NCI-H1436 treated with DMSO at 0.1 percent for 48 hours (cell line): ENCODE measurements at regions not wholly inside any gene's neighbourhood (a gene's known extent, or its start where the extent isn't known, plus 50 kb on each side); places are given as distances from the start of the nearest gene placed in this dataset.
A peak's percentile ranks its signal among the peaks of the same experiment; 100 is the strongest.

Experiments used
- DNase-seq: peaks from one replicate; lab custom pipeline; 2025; lab: John Stamatoyannopoulos, UW

DNA sequence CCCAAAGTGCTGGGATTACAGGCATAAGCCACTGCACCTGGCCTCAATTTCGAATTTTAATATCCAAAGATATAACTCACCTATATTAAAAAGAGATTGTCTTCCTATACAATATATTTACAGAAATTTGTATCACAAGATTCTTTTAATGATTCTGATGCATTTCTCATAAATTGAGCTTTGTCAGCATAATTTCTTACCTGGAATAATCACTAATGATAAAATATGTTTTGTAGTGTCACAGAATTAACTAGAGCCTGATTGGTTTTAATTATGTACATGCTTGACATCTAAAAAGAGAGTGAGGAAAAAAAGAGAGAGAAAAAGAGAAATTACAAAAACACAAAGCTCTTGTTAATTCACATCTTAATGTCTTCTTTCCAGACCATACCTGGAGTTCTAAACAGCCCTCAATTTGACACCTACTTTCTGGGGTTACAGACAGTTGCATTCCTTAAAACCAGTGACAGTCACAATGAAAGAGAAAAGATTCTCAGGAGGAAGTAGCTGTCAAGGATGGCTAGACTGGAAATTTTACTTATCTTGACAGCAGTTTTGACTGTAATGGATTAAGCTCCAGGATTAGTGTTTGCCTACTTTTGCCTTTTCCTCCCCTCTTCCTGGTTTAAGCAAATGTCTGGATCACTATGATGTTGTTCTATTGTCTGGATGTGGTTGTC lies 214.4 kb downstream of the SPRY2 start:
- no peak for DNase-seq

DNA sequence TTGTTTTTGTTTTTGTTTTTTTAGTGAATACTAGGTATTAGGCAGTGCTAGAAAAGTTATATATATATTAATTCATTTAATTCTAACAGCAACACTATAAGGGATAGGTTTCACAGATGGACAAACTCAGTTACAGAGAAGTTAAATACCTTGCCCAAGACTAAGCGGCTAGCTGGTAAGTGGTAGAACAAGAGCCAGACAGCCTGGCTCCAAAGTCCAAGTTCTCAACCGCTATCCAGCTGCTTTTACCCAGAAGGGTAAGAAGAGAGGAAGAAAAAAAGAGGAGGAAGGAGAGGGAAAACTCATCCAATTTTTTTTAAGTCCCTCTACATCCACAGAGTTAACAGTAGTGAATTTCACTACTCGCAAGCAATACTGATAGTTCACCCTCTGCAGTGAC lies 217.0 kb downstream of the SPRY2 start:
- no peak for DNase-seq

DNA sequence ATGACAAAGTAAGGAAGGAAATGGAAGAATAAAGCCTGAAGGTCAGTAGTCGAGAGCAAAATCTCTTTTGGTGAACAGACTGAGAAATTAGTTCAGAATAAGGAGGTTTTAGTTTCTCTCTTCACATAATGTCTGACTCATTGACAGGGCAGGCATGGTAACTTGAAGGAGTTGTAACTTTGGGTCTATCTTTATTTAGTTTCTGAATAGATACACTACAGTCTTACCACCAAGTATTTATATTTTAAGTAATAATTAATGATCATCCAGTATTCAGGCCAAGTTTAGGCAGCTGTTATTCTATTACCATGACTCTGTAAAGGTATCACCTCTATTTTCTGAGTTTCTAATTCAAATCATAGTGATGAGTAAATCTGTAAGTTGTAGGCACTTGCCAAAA lies 219.9 kb downstream of the SPRY2 start:
- no peak for DNase-seq

DNA sequence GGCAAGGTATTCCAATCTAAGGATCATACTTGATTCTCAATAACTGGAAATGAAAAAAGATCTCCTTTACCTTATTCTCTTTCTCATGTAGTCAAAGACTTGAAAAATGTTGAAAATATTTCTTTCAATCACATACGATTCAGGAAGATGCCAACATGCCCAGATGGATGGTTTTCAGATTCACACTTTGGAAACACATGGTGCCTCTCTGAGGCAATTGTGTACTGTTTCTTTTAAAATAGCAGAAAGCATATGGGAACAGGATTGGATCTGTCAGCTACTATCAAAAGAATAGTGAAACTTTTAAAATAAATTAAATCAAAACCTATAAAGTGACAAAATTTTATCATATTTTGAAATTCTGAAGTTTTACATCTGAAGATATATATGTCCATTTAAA lies 222.4 kb downstream of the SPRY2 start:
- DNase-seq = no peak

DNA sequence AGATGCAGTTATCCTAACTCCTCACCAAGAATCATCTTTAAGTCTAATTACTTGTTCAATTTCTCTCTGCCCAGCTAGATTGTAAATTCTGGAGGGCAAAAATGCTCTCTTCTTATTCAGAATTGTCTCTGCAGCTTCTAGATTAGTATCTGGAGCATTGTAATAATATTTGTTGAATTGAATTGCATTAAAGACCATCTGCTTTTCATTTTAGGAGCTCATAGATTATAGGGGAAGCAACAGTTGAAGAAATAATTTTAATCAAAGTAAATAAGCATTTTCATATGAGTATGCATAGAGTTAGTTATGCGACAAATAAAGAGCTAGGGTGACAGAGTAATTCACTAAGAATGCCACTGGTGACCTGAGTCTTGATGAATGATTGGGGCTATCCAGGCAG lies 222.8 kb downstream of the SPRY2 start:
- no peak for DNase-seq

DNA sequence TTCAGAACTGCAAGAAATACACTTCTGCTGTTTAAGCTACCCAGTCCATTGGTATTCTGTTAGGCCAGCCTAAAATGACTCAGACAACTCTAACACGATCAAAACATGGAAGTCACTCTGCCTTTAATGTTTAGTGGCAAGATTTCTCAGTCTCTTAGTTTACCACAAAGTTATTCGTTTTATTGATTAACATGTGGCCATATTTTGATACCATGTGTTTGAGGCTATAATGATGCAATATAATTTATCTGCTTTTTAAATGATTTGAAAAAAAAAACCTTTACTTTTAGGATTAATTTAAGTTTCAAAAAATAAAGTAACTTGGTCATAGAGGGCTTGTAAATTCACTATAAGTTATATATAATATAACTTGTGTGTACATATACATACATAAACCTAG lies 223.4 kb downstream of the SPRY2 start:
- no peak for DNase-seq

DNA sequence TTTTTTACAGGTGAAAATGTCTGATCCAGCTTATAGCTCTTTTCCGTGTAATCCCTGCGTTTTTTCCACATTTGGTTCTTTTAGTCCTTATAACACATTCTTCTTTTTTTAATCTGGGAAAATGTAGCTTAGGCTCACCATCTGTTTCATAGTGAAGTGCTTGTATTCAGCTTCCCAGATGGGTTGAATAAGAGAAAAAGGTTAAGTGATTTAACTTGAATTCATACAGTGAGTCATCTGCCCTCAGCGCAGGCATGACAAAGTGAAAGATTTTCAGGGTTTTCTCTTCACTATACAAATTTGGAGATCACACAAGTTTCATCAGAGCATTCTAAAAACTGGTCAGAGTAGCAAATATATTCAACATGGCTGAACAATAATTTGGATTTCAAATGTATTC lies 224.8 kb downstream of the SPRY2 start:
- DNase-seq = no peak

DNA sequence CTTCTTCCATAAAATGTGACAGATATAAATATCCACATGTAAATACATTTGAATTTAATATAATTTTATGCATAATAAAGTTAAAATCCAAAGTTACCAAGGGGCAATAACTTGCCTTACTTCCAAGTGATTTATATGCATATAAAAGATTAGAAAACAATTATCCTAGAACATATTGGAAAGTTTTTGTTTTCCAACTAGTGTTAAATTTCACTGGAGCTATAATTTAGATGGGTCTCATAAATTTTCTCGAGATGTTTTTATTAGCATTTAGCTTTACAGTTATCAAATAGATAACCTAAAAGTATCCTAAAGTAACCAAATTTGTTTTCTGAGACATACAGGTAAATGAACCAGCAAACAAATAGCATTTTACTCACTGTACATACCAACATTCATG lies 225.3 kb downstream of the SPRY2 start:
- no peak for DNase-seq

DNA sequence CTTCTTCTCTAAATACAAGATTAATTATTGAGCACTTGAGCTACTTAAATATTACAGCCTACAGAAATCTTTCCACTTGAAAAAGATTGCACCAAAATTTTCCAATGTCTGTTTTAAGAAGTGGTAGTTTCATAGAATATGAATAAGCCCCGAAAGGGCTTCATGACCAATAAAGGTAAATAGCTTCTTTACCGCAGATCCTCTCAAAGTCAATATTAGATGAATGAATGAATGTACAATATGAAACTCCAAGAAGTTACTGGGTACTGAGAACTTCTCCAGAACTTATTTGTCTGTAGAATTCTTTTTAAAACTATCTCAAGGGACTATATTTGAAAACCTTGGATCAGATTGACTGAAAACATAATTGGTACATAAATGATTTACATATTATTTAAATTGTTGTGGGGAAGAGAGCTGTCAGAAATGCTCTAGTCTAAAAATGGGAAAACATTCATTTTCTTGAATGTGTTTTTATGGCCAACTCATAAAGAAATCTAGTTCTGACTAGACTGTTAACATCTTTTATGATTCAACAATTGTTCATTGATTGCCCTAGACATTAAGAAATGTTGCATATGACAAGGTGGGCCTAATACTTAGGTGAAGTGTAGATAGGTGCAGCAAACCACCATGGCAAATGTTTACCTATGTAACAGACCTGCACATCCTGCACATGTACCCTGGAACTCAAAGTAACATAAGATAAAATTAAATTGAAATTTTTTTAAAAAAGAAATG lies 227.0 kb downstream of the SPRY2 start:
- DNase-seq = no peak

DNA sequence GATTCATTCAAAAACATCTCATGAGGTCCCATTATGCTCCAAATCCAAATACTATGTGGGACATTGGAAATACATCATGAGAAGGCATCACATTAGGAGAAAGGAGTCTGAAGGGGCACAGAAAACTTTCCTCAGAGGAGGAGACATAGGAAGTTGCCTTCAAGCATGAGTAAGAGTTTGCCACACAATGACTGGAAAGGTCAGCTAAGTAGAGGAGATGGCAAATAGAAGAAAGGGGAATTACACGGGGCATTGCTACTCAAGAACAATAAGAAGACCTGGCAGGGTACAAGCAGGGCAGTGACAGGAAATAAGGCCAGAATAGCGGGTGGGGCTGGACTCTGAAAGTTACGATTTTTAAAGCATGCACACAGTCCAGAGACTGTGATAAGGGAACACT lies 231.6 kb downstream of the SPRY2 start:
- no peak for DNase-seq

DNA sequence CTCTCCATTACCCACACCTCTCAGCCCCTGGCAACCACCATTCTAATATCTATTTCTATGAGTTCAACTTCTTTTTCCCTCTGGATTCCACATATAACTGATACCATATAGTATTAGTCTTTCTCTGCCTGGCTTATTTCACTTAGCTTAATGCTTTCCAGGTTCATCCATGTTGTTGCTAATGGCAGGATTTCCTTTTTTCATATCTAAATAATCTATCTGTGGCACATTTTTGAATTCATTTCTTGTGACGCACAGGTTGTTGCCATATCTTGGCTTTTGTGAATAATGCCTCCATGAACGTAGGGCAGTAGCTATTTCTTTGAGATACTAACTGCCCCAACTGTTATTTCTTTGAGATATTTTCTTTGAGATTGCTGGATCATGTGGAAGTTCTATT lies 235.6 kb downstream of the SPRY2 start:
- no peak for DNase-seq

DNA sequence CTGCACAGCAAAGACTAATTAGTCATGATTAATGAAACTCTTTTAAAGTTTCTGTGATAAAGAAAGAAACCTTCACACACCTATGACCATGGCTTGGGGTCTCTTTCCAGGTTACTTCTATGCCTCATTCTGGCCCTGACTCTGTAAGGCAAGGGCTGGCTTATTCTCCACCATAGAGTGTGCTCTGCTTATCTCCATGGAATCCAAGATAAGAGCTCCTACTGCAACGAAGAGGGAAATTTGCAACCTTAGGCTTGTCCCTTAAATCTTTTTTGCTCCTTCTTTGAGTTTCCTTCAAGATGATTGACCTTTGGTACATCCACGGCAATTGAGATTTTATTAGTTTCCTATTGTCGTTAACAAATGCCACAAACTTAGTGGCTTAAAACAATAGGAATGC lies 239.9 kb downstream of the SPRY2 start:
- DNase-seq = no peak

DNA sequence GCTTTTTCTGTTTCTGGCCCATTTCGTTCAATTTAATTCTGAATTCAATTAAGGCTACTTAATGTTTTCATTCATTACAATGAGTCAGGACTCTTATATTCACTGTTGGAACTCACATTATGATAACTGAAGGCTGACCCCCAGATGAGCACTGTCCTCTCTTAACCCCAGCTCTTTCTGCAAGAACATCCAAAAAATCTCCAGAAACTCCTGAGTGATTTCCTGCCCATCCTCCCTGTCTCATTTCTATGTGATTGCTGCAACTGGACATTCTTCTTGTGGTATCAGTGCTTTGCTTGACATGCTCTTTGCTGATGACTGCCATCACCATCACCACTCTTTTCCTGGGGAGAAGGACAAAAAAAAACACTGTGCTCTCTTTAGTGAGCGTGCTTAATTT lies 240.3 kb downstream of the SPRY2 start:
- no peak for DNase-seq

DNA sequence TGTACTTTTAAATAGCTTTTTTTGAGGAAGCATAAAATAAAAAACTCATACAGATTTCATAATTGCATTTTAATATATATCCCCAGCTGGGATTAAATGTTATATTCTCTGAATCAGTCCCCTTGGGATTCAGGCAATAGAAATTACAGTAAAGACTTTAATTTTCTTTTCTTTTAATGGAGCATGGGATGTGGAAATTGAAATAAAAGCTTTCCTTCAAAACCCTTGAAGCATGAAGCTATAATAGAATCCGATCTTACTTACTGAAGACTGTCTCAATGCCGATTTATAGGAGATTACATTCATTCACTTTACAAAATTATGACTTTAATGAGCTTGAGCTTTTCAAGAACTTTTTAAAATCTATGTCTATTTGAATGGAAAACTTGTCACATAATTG lies 243.4 kb downstream of the SPRY2 start:
- no peak for DNase-seq

DNA sequence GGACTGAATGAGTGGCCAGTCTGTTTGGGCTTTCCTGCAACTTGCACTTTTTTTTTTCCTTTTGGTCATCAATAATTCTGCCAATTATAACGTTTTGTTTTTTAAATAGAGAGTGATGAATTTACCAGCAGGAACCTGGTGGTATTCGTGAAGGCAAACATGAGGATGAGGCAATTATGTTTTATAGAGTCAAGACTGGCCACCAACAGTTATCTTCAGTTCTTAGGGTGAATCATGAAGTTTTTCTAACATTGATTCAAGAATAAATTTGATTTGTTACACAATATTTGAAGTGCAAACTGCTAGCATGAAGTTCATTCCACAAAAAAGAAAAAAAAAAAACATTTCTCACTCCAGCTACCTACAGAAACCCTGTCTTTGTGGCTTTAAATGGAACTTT lies 244.5 kb downstream of the SPRY2 start:
- DNase-seq = no peak

DNA sequence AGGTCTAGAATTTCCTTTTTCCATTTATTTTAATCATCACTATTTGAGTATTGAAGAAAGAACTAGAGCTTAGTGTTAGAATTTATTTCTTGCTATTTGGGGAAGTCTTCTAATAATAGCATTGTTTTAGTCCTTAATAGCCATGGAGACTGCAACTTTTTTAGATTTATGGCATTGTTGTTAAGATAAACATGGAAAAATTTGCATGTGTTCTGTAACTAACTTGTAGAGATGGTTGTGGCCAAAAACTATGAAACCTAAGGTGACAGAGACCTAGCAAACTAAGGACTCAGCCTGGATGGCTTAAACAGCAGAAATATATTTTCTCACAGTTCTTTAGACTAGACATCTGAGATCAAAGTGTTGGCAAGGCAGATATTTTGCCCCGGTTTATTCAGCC lies 246.4 kb downstream of the SPRY2 start:
- DNase-seq = no peak

DNA sequence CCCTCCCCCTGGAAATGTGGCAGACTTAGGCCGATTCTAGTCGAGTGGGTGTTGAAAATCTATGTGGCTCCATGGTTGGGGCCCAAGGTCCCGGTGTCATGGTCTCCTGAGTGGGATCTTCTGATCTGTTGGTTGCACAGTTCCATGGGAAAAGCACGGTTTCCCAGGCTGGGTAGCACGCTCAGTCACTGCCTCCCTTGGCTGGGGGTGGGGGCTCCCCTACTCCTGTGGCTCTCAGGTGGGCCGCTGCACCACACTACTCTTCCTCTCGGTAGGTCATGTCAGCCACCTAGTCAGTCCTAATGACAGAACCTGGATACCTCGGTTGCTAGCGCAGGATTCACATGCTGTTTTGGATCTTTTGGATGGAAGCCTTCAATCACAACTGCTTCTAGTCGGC lies 247.0 kb downstream of the SPRY2 start:
- no peak for DNase-seq

DNA sequence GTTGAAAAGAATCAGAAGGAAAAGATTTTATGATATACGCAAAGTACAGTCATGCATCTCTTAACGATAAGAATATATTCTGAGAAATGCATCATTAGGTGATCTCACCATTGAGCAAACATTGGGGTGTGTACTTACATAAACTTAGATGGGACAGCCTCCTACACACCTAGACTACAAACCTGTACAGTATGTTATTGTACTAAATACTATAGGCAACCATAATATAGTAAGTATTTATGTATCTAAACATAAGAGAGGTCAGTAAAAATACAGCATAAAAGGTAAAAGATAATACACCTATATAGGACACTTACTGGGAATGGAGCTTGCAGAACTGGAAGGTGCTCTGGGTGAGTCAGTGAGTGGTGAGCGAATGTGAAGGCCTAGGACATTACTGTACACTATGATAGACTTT lies 254.6 kb downstream of the SPRY2 start:
- no peak for DNase-seq

DNA sequence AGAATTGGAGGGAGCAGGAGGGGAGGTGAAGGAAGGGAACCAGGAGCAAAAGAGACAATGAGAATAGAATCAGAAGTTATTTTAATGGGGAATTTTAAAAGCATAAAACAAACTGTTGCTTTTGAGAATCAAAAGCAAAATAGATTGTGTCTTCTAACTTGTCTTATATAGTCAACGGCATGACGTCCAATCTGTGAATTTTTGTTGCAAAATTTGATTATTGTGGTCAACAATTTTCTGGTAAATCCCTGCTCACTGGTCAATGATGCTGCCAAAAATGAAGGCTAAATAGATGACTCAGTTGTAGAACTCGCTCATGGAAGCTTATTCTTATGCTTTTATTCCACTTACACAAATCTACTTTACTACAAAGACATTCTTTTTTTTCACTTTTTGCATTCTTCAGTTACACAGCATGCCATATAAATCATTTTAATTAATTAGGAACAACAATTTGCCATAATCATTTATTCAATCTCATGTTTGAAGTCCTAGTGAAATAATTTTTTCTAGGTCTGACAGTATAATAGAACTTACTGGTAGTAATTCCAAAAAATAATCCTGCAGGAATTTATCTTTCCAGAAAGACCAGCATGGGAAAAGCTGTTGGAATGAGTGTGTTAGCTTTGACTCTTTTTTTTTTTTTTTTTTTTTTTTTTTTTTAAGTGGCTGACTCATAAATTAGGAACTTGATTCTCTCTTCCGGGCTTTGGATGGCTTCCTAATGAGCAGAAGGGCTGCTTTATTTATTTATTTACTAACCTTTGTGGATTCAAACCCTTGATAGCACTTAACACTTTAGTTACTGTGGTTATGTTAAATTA lies 256.9 kb downstream of the SPRY2 start:
- peak; percentile 18 for DNase-seq

DNA sequence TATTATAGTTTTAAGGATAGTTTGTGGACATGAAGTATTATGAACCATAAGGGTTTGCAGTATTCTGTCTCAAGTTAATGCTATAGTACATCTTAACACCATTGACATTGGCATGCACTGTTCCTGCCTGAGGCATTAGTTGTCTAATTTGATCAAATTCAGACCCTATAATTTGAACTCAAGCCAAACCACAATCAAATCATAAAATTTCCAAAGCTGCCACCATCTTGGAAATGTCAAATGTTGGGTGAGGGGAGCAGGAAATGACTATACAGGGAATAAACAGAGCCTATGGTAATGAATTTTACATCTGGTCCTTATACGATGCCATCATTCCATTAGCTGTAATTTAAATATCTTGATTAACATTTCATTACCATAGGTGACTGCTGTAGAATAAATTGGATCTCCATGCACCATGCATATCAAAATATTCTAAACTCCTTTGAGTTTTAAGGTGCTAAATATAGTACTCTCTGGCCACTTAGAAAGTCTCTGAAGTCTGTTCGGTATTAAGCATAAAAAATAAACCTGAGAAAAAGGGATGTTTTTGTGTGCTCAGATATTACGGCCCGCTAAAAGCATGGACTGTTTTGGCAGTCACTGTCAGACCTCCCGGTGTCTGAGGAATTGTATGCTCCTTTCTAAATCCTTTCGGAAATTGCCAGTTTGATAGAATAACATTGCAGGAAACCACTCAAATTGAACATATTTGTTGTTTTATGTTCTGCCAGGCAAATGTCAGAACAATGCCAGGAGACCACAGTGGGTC lies 257.7 kb downstream of the SPRY2 start:
- no peak for DNase-seq

DNA sequence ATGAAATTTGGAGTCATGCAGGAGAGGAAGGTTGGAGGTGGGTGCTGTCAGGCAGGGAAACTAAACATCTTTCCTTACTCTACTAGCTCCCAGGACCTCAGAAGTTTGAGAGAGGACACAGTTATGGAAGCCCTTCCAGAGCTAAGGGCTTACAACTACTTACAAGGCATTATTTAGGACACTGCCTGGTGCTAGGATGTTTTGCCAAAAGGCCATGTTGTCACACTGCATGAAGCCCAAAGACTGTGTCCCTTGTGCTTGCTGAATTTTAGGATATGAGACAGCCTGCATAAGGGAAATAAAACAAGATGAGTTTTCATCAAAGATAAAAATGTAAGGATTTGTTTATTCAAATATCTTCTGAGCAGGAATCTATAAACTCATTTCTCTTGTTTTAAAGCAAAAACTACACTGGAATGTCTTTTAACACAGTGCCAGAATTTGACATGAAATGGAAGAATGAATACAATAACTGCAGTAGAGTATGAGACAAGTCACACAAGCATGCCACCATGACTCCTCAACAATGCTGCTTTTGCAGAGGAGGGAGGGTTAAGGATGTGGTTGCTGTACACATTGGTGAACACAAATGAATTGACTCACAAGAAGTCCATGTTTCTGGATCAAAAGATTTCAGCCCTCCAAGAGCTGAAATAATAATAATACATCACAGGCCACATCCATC lies 258.4 kb downstream of the SPRY2 start:
- no peak for DNase-seq

DNA sequence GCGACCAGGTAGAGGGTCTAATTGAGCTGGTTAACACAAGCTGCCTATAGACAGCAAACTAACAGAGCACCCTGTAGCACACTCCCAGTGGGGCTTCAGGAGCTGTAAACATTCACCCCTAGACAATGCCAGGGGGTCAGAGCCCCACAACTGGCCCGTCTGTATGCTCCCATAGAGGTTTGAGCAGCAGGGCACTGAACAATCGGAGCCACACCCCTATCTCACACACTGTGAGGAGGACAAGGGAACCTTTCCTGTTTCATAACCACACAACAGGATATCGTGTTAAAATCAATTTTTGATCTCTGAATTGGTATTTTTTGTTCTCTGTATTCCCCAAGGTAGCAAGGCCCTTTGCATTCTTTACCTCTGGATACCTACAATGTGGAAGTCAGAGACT lies 266.1 kb downstream of the SPRY2 start:
- no peak for DNase-seq
